ENCODE measurements at regions not wholly inside any gene's neighbourhood (a gene's known extent, or its start where the extent isn't known, plus 50 kb on each side); places are given as distances from the start of the nearest gene placed in this dataset.

- Histone ChIP-seq H3K4me1 (no peaks in the 10 kb centered on the region), H3K27me3 (no peaks in the 10 kb centered on the region), H3K27ac (no peak overlapping the region), H3K4me3 (no peak overlapping the region), H3K36me3 (no peaks in the 10 kb centered on the region), H3K9me3 (no peaks in the 10 kb centered on the region)
- intact Hi-C loops (cut with DNase I; ENCODE audit: low total_unique reads), result no loop called here
- DNase-seq, result no peak
- in situ Hi-C loops (cut with MboI; ENCODE audit: low pct_ligation_motif_present in 1 of 4, low pct_unique_long_range_greater_than_20kb in 1 of 4, low sequenced_read_pairs in 3 of 4), result no loop called here
- WGBS, 2 donors (ENCODE audit: low coverage in 1 of 2), result 60 to 85% methylated on average over 1 to 4 of the region's 4 CpGs
- TF ChIP-seq CTCF (IDR thresholded peaks at IDR 0.05), result no peak
- TF ChIP-seq POLR2A (IDR thresholded peaks at IDR 0.05), result no peak
- no peak for TF ChIP-seq POLR2AphosphoS5 (IDR thresholded peaks at IDR 0.05)
- no peak for TF ChIP-seq EP300 (IDR thresholded peaks at IDR 0.05; ENCODE audit: low read depth)
Measured at GRCh38 chrX:109841257-109841656, 108.2 kb upstream of the ACSL4 start.

- Histone ChIP-seq H3K27me3 (no peaks in the 10 kb centered on the region), H3K27ac (no peak overlapping the region), H3K36me3 (no peaks in the 10 kb centered on the region), H3K9me3 (no peaks in the 10 kb centered on the region), H3K4me1 (no peaks in the 10 kb centered on the region), H3K4me3 (no peak overlapping the region)
- intact Hi-C loops (cut with DNase I; ENCODE audit: low total_unique reads) (no loop called here), in situ Hi-C loops (cut with MboI; ENCODE audit: low pct_ligation_motif_present in 1 of 4, low pct_unique_long_range_greater_than_20kb in 1 of 4, low sequenced_read_pairs in 3 of 4) (no loop called here)
- TF ChIP-seq POLR2AphosphoS5 (IDR thresholded peaks at IDR 0.05) (no peak), EP300 (IDR thresholded peaks at IDR 0.05; ENCODE audit: low read depth) (no peak), POLR2A (IDR thresholded peaks at IDR 0.05) (no peak), CTCF (IDR thresholded peaks at IDR 0.05) (no peak)
- DNase-seq, result no peak
- WGBS, 2 donors (ENCODE audit: low coverage in 1 of 2), result 91 to 100% methylated on average over 1 to 4 of the region's 4 CpGs
Measured at GRCh38 chrX:109841869-109842579, 109.0 kb upstream of the ACSL4 start.

GRCh38 chrX:109842611-109843010 lies 109.6 kb upstream of the ACSL4 start:
- no peak overlapping the region for H3K4me3 ChIP-seq
- DNase-seq, result no peak
- no peaks in the 10 kb centered on the region for H3K36me3 ChIP-seq
- WGBS, 2 donors (ENCODE audit: low coverage in 1 of 2), result 72 to 100% methylated on average over 1 to 6 of the region's 6 CpGs
- intact Hi-C loops (cut with DNase I; ENCODE audit: low total_unique reads), result no loop called here
- H3K4me1 ChIP-seq, result no peaks in the 10 kb centered on the region
- no peak for TF ChIP-seq EP300 (IDR thresholded peaks at IDR 0.05; ENCODE audit: low read depth)
- no peak for TF ChIP-seq POLR2A (IDR thresholded peaks at IDR 0.05)
- TF ChIP-seq CTCF (IDR thresholded peaks at IDR 0.05), result no peak
- no peak for TF ChIP-seq POLR2AphosphoS5 (IDR thresholded peaks at IDR 0.05)
- in situ Hi-C loops (cut with MboI; ENCODE audit: low pct_ligation_motif_present in 1 of 4, low pct_unique_long_range_greater_than_20kb in 1 of 4, low sequenced_read_pairs in 3 of 4), result no loop called here
- no peak overlapping the region for H3K27ac ChIP-seq
- H3K9me3 ChIP-seq, result no peaks in the 10 kb centered on the region
- H3K27me3 ChIP-seq, result no peaks in the 10 kb centered on the region

GRCh38 chrX:109843963-109844751 lies 111.1 kb upstream of the ACSL4 start:
- Histone ChIP-seq H3K27ac (no peak overlapping the region), H3K4me3 (no peak overlapping the region), H3K4me1 (no peaks in the 10 kb centered on the region), H3K36me3 (no peaks in the 10 kb centered on the region), H3K27me3 (no peaks in the 10 kb centered on the region), H3K9me3 (no peaks in the 10 kb centered on the region)
- WGBS, 2 donors (ENCODE audit: low coverage in 1 of 2), result 88% methylated on average over 1 of the region's 1 CpG; no CpG with 5 or more reads in 1 of the 2 donors
- no peak for DNase-seq
- intact Hi-C loops (cut with DNase I; ENCODE audit: low total_unique reads), result no loop called here
- in situ Hi-C loops (cut with MboI; ENCODE audit: low pct_ligation_motif_present in 1 of 4, low pct_unique_long_range_greater_than_20kb in 1 of 4, low sequenced_read_pairs in 3 of 4), result no loop called here
- no peak for TF ChIP-seq EP300 (IDR thresholded peaks at IDR 0.05; ENCODE audit: low read depth)
- TF ChIP-seq POLR2A (IDR thresholded peaks at IDR 0.05), result no peak
- TF ChIP-seq CTCF (IDR thresholded peaks at IDR 0.05), result no peak
- TF ChIP-seq POLR2AphosphoS5 (IDR thresholded peaks at IDR 0.05), result no peak
